ENCODE measurements at regions not wholly inside any gene's neighbourhood (a gene's known extent, or its start where the extent isn't known, plus 50 kb on each side); places are given as distances from the start of the nearest gene placed in this dataset.
"Not testable (repeated sequence)": the region's sequence is repeated elsewhere in the genome, so short reads cannot be mapped to it uniquely, and the experiment has no call there.

DNA sequence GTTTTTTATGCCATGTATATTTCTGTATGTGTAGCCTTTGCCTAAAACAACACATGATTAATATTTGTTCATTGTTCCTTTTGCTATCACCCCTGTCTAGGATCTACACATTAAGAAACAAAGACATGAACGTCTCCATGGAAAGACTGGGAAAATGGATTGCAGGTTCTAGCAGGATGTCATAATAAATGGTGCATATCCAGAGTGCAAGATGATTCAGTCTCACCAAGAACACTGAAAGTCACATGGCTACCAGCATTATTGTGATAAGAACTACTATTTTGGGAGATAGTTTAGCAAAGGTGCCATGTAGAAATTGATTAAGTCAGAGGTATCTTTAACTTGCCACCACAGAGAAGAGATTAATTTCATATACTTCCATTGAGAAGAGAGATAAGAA is 398.3 kb downstream of the OR4F29 start:
- TF ChIP-seq, protein P1, sequence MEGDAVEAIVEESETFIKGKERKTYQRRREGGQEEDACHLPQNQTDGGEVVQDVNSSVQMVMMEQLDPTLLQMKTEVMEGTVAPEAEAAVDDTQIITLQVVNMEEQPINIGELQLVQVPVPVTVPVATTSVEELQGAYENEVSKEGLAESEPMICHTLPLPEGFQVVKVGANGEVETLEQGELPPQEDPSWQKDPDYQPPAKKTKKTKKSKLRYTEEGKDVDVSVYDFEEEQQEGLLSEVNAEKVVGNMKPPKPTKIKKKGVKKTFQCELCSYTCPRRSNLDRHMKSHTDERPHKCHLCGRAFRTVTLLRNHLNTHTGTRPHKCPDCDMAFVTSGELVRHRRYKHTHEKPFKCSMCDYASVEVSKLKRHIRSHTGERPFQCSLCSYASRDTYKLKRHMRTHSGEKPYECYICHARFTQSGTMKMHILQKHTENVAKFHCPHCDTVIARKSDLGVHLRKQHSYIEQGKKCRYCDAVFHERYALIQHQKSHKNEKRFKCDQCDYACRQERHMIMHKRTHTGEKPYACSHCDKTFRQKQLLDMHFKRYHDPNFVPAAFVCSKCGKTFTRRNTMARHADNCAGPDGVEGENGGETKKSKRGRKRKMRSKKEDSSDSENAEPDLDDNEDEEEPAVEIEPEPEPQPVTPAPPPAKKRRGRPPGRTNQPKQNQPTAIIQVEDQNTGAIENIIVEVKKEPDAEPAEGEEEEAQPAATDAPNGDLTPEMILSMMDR (IDR thresholded peaks at IDR 0.05): not testable (repeated sequence)
- TF ChIP-seq, protein P2, sequence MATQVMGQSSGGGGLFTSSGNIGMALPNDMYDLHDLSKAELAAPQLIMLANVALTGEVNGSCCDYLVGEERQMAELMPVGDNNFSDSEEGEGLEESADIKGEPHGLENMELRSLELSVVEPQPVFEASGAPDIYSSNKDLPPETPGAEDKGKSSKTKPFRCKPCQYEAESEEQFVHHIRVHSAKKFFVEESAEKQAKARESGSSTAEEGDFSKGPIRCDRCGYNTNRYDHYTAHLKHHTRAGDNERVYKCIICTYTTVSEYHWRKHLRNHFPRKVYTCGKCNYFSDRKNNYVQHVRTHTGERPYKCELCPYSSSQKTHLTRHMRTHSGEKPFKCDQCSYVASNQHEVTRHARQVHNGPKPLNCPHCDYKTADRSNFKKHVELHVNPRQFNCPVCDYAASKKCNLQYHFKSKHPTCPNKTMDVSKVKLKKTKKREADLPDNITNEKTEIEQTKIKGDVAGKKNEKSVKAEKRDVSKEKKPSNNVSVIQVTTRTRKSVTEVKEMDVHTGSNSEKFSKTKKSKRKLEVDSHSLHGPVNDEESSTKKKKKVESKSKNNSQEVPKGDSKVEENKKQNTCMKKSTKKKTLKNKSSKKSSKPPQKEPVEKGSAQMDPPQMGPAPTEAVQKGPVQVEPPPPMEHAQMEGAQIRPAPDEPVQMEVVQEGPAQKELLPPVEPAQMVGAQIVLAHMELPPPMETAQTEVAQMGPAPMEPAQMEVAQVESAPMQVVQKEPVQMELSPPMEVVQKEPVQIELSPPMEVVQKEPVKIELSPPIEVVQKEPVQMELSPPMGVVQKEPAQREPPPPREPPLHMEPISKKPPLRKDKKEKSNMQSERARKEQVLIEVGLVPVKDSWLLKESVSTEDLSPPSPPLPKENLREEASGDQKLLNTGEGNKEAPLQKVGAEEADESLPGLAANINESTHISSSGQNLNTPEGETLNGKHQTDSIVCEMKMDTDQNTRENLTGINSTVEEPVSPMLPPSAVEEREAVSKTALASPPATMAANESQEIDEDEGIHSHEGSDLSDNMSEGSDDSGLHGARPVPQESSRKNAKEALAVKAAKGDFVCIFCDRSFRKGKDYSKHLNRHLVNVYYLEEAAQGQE (IDR thresholded peaks at IDR 0.05): not testable (repeated sequence)
- not testable (repeated sequence) for TF ChIP-seq BHLHE40 (IDR thresholded peaks at IDR 0.05; ENCODE audit: low read depth, low read length); ZFP36 (IDR thresholded peaks at IDR 0.05; ENCODE audit: borderline replicate concordance, partially characterized antibody); POLR2A (IDR thresholded peaks at IDR 0.05; ENCODE audit: low read length); MAFK (IDR thresholded peaks at IDR 0.05; ENCODE audit: partially characterized antibody); MAX (IDR thresholded peaks at IDR 0.05); NFE2L2 (conservative IDR thresholded peaks at IDR 0.05; ENCODE audit: low read length); CEBPB (IDR thresholded peaks at IDR 0.05); EP300 (IDR thresholded peaks at IDR 0.05)
